ENCODE measurements at regions not wholly inside any gene's neighbourhood (a gene's known extent, or its start where the extent isn't known, plus 50 kb on each side); places are given as distances from the start of the nearest gene placed in this dataset.
"Not testable (repeated sequence)": the region's sequence is repeated elsewhere in the genome, so short reads cannot be mapped to it uniquely, and the experiment has no call there.

DNA sequence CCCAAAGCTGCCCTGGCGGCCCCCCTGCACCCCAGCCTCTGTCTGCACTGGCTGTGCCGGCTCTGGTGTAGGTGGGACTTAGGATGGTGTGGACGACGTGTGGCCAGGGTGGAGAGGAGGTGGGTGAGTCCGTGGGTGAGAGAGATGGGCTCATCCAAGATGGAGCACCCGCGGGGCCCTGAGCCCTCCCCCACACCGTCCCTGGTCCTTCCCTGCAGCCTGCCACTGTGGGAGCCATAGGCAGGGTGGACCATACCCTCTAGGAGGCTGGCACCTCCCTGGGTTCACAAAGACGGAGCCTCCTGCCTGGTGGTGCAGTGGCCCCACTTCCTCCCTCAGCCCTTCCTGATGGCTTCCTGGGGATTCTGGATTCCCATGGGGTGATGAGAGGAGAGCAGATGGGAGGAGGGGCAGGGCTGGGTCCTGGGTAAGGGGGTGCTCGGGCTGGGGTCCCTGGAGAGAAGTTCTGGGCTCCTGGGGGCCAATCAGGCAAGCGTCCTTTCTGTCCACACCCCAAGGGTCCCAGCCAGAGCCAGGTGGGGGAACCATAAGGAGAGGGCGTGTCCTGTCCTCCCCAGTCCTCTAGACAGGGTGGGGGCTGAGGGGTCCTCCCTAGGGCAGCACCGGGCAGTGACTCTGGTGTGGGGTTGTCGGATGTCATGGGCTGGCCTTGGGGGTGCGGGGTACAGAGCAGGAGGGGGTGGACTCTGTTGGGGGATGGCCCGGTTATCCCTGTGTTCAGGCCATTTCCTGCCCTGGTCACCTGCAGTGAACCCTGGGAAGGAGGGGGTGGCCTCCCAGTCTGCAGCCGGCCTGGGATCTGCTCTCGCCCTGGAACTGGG lies 384.8 kb downstream of the TMEM121 start:
- no peak for DNase-seq (ENCODE audit: low read depth)
- TF ChIP-seq, protein P1, sequence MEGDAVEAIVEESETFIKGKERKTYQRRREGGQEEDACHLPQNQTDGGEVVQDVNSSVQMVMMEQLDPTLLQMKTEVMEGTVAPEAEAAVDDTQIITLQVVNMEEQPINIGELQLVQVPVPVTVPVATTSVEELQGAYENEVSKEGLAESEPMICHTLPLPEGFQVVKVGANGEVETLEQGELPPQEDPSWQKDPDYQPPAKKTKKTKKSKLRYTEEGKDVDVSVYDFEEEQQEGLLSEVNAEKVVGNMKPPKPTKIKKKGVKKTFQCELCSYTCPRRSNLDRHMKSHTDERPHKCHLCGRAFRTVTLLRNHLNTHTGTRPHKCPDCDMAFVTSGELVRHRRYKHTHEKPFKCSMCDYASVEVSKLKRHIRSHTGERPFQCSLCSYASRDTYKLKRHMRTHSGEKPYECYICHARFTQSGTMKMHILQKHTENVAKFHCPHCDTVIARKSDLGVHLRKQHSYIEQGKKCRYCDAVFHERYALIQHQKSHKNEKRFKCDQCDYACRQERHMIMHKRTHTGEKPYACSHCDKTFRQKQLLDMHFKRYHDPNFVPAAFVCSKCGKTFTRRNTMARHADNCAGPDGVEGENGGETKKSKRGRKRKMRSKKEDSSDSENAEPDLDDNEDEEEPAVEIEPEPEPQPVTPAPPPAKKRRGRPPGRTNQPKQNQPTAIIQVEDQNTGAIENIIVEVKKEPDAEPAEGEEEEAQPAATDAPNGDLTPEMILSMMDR (IDR thresholded peaks at IDR 0.05; ENCODE audit: insufficient read depth, low read depth, low read length) = no peak

GRCh38 chr14:105911848-105912292 lies 385.5 kb downstream of the TMEM121 start:
- not testable (repeated sequence) for DNase-seq (ENCODE audit: low read depth); H3K4me3 ChIP-seq (ENCODE audit: low read depth, low read length)

More for the DNA sequence above, 384.8 kb downstream of the TMEM121 start:
- no peak overlapping the region for H3K4me3 ChIP-seq (ENCODE audit: low read depth, low read length)

- TF ChIP-seq, protein P1 (IDR thresholded peaks at IDR 0.05; ENCODE audit: insufficient read depth, low read depth, low read length) = no peak
- DNase-seq (ENCODE audit: low read depth) = no peak
- H3K4me3 ChIP-seq (ENCODE audit: low read depth, low read length) = no peak overlapping the region
Measured at GRCh38 chr14:105912641-105913180, 386.3 kb downstream of the TMEM121 start.

- TF ChIP-seq, protein P1 (IDR thresholded peaks at IDR 0.05; ENCODE audit: insufficient read depth, low read depth, low read length) = no peak
- H3K4me3 ChIP-seq (ENCODE audit: low read depth, low read length) = no peak overlapping the region
- no peak for DNase-seq (ENCODE audit: low read depth)
Measured at GRCh38 chr14:105913221-105913620, 386.8 kb downstream of the TMEM121 start.

- DNase-seq (ENCODE audit: low read depth) = no peak
- no peak overlapping the region for H3K4me3 ChIP-seq (ENCODE audit: low read depth, low read length)
- TF ChIP-seq, protein P1 (IDR thresholded peaks at IDR 0.05; ENCODE audit: insufficient read depth, low read depth, low read length) = no peak
Measured at GRCh38 chr14:105913861-105914260, 387.5 kb downstream of the TMEM121 start.

GRCh38 chr14:105914281-105914680 lies 387.9 kb downstream of the TMEM121 start:
- not testable (repeated sequence) for DNase-seq (ENCODE audit: low read depth); H3K4me3 ChIP-seq (ENCODE audit: low read depth, low read length)

- H3K4me3 ChIP-seq (ENCODE audit: low read depth, low read length) = no peak overlapping the region
- TF ChIP-seq, protein P1 (IDR thresholded peaks at IDR 0.05; ENCODE audit: insufficient read depth, low read depth, low read length) = no peak
- no peak for DNase-seq (ENCODE audit: low read depth)
Measured at GRCh38 chr14:105914738-105915385, 388.5 kb downstream of the TMEM121 start.

DNA sequence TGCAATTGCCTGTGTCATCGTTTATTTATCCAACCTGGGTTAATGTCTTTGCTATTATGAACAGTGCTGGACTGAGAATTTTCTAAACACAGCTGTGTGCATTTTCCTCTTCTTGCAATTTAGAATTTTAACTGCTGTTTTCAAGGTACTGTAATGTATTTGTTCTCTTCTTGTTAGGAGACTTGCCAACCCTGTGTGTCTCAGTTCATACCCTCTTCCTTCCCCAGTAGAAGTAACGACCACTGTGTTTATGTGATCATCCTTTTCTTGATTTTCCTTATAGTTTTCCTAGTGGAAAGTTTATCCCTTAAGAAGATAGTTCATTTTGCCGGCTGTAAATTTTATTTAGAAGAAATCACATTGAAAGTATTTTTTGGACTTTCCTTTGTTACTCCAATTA lies 389.2 kb downstream of the TMEM121 start:
- not testable (repeated sequence) for DNase-seq (ENCODE audit: low read depth); H3K4me3 ChIP-seq (ENCODE audit: low read depth, low read length)

GRCh38 chr14:105917136-105917932 lies 391.0 kb downstream of the TMEM121 start:
- not testable (repeated sequence) for DNase-seq (ENCODE audit: low read depth); H3K4me3 ChIP-seq (ENCODE audit: low read depth, low read length)

Measured in fibroblast of villous mesenchyme (primary cell).